Hepatic stellate cell (primary cell): ENCODE measurements at regions not wholly inside any gene's neighbourhood (a gene's known extent, or its start where the extent isn't known, plus 50 kb on each side); places are given as distances from the start of the nearest gene placed in this dataset.

Experiments
- DNase-seq: peaks from one replicate; pipeline ENCODE4 v3.0.0; 2011; ENCODE audit warnings: low spot score

GRCh38 chr18:71743634-71744033 lies 800.5 kb downstream of the CBLN2 start:
- no peak for DNase-seq

DNA sequence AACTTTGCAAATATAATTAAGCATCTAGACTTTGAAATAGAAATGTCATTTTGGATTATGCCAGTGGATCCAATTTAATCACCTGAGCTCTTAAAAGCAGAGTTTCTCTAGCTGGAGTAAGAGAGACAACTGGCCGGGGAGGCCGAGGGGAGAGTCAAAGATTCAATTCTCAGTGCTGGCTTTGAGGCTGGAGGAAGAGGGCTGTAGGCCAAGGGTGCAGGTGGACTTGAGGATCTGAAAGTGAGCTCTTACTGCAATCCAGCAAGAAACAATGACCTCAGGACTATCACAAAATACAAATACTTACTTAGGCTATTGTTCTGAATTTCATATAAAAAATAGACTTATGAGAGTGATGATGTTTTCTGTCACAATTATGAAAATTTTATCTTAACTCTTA lies 814.5 kb downstream of the CBLN2 start:
- no peak for DNase-seq

- DNase-seq: no peak
These were observed 816.2 kb downstream of the CBLN2 start for GRCh38 chr18:71727909-71728308.

DNA sequence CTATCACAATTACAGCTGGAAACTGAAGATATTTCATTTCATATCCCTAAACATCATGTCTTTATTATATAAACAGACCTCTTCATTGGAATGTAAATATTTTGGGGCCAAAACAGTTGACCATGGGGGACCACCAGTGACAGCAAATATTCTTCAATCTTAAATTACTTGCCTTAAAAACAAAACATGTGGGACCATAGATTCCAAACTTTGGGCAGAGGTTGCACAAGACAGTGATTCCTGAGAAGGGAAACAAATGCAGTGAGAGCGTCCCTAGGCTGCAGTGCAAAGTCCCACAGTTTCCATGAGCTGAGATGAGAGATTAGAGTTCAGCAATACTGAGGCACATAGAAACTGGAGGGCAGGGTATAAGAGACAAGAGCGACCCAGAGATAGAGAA lies 818.9 kb downstream of the CBLN2 start:
- DNase-seq: no peak

- no peak for DNase-seq
These were observed 836.1 kb downstream of the CBLN2 start for GRCh38 chr18:71707985-71708500.

GRCh38 chr18:71707400-71707799 lies 836.7 kb downstream of the CBLN2 start:
- no peak for DNase-seq

DNA sequence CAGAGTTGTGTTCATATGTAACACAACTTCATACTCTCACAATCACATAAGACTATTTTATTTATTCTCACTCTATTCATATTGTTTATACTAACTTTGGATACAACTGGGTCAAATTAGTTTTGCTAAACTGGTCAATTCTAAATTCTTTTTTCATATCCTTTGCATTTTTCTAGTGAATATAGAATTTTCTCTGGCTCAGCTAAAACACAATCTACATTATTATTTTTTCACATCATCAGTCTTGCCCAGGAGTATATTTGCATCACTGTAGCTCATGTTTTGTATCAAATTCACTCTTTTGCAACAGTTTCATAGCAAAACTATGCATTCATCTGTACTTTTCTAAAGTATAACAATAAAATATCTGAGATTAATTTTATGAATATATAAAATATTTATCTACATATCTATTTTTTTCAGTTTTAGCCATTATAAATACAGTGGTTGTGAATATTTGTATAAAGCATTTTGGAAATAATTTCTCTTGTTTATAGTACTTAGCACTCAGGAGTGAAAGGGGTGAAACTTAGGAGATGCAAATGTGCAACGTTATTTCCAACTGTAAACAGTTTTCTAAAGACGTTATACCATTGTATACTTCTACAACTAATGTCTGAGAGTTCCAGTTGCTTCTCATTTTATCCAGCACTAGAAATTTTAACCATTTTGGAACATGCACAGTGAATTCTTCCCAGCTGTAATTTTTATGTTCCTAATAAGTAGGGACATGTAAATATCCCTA lies 854.6 kb downstream of the CBLN2 start:
- no peak for DNase-seq

DNA sequence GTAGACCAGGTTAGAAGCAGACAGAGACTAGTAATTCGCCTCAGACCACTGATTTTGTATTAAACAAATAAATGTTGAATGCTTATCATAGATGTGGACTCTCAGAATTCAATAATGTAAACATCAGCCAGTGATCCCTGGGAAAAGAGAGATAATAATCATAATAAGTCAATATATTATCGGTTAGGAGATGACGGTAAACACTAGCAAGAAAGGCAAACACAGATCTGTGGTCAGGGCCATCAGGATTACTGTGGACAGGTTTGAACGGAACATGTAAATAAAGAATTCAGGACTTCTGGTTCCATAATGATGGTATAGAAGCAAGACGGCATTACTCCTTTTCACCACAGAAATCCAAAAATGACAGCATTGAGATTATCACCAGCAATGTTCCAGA lies 861.6 kb downstream of the CBLN2 start:
- no peak for DNase-seq

GRCh38 chr18:71678144-71678543 lies 866.0 kb downstream of the CBLN2 start:
- DNase-seq: no peak

DNA sequence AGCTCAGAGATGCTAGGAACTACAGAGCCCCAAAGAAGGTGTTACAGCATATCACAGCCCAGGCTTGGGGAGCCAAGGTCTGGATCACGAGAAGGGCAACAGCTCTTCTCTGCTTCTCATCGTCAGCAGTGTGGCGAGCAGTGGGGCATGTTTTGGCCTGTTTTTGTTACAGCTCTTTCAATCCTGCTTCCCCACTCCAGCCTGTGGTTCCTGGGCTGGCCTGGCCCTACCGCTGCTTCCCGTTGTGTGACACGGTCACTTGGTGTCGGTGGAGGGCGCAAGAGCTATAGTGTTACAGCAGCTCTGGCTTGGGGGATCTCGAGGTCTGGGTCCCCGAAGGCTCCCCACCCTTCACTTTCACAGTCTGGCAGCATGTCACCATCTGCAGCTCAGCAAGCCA lies 870.2 kb downstream of the CBLN2 start:
- DNase-seq: no peak

GRCh38 chr18:71673498-71673897 lies 870.6 kb downstream of the CBLN2 start:
- DNase-seq: no peak

- no peak for DNase-seq
These were observed 877.7 kb downstream of the CBLN2 start for GRCh38 chr18:71666481-71666880.

- no peak for DNase-seq
These were observed 879.0 kb downstream of the CBLN2 start for GRCh38 chr18:71665131-71665530.

DNA sequence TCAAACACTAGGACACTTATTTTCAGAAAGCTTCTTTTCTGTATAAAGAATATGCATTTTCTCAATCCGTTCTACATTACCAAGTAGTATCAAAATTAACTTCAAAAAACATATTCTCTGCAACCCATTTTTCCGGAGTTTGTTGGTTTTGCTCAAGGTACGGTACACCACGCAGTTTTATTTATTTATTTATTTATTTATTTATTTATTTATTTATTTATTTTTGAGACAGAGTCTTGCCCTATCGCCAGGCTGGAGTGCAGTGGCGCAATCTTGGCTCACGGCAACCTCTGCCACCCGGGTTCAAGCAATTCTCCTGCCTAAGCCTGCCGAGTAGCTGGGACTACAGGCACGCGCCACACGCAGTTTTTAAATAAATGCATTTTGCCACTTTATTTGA lies 900.3 kb downstream of the CBLN2 start:
- no peak for DNase-seq

DNA sequence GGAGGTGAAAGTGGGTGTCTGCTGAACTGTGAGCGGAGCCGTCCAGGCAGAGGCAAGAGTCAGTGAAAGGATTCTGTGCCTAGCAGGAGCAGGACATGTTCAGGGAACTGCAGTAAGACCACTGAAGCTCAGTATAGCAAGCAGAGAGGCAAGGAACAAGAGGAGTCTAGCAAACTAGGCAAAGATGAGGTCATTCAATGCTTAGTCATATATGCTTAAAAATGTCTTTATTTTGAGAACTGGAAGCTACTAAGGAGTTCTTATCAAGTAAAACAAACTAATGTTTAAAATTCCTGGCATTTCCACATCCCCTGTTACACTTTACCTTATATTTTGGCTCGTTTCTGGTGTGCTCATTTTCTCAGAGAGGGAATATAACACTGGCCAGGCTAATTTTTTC lies 913.4 kb downstream of the CBLN2 start:
- DNase-seq: no peak

- DNase-seq: no peak
These were observed 918.5 kb downstream of the CBLN2 start for GRCh38 chr18:71625556-71626090.

DNA sequence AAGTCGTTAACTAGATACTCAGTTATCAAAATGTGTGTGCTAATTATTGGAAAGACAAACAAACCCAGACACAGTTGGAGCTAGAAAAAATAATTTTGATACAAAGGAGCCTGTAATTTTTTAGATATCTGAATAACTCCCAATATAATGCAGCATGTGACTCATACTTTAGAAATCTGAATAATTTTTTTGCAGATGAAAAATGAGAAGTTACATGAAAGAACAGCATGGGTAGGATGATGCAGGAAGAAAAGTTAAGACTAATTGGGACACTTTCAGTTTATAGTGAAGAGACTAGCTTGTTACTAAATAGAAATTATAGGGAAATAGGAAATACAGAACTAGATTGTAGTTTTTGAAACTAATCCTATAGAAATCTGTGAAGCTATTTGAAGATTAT lies 945.8 kb downstream of the CBLN2 start:
- DNase-seq: no peak

DNA sequence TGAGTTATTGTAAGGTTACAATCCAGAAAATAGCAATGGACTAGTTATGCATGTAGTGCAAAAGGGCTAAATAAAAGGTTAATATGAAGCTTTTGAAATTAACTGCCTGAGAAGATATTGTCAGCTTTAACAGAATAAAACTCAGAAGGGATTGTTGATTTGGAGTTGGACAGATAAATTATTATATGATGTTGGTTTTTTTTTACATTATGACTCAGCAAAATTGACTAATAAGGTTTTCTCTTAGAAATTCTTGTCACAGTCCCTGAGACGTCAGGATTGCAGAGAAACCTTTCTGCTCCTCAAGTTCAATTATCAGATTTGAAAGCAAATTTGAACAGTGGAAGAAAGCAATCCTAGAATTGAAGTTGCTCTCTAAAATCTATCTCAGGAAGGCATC lies 946.9 kb downstream of the CBLN2 start:
- no peak for DNase-seq

DNA sequence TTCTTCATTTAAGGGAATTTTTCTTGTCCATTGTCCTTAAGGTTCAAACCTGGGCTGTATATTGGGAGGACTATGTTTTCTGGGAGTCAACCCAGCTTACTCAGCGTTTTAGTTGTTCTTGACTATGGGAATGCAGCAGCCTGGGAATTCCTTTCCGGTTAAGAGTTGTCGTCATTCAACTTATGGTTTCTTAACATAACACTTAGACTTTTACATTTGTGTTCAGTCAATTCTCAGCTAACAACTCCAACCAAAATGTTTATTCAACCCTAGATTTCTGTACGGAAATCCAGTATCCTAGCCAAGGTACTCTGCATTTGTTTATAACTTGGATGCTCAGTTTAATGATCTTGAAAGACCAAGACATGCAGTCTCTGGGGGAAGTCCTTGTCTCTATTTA lies 960.9 kb downstream of the CBLN2 start:
- DNase-seq: no peak

DNA sequence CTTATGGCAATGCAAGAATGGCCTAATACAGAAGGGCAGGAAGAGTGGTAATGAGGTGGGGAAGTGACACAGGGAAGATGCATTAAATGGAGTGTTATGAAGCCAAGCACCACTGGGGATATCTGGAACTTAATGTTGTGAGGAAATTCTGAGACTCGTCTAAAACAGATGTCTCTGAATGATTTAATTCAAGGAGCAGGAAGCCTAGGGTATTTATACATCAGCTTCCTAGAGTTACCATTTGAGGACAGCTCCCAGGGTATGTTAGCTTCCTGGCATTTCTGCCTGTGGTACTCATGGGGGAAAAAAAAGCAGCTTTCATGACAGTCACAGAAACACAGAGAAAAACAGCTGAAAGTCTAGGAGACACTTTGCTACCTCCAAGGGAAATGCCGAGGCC lies 989.5 kb downstream of the CBLN2 start:
- DNase-seq: no peak

DNA sequence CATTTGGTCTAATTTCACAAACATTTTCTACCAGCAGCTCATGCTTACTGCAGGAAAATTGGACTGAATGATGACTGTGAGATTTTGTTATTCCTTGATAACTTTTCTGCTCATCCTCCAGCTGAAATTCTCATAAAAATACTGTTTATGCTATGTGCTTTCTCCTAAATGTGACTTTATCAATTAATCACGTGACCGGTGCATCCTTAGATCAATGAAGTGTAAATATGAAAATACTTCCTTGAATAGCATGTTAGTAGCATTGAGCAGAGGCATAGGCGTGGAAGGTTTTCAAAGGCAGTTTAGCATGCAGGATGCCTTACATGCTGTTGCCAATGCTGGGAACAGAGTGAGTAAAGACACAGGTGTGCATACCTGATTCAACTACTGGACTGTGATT lies 1002.5 kb downstream of the CBLN2 start:
- DNase-seq: no peak

GRCh38 chr18:71529703-71530303 lies 1014.3 kb downstream of the CBLN2 start:
- DNase-seq: no peak
